OCI-LY7 (cell line): ENCODE measurements at regions not wholly inside any gene's neighbourhood (a gene's known extent, or its start where the extent isn't known, plus 50 kb on each side); places are given as distances from the start of the nearest gene placed in this dataset.
A peak's percentile ranks its signal among the peaks of the same experiment; 100 is the strongest.

Source experiments
- BruUV-seq: library from RNA; stranded (reverse); fragments of 400-500 nt; replicated peaks from 2 replicates; lab custom pipeline; 2021; lab: Mats Ljungman, UMichigan
- CTCF ChIA-PET: fragments of 300-600 bp; sonication (Branson Sonifier 250); formaldehyde crosslinking; loops from one replicate; lab custom pipeline; 2022; ENCODE audit warnings: antibody characterized with exemption; ENCODE audit not compliant: unreplicated experiment; lab: Charles Lee
- POLR2A ChIA-PET: fragments of 300-600 bp; sonication (Branson Sonifier 250); formaldehyde crosslinking; loops from one replicate; lab custom pipeline; 2022; ENCODE audit warnings: antibody characterized with exemption; lab: Charles Lee
- DNase-seq: peaks from one replicate; pipeline ENCODE4 v3.0.0-alpha.2; 2015; ENCODE audit warnings: low spot score
- H2AFZ ChIP-seq: fragments of 200-600 bp; sonication (generic), shearing (Covaris generic); 2 replicates; pipeline ENCODE4 v1.6.1; 2014; ENCODE audit warnings: mild to moderate bottlenecking, antibody characterized with exemption, low read length, moderate library complexity
- H3K27ac ChIP-seq: fragments of 200-600 bp; sonication (generic); 2 replicates; pipeline ENCODE4 v1.5.1; 2014; ENCODE audit warnings: mixed run types, low read depth, mild to moderate bottlenecking, moderate library complexity, low read length, inconsistent platforms; ENCODE audit not compliant: poor library complexity, severe bottlenecking
- H3K36me3 ChIP-seq: fragments of 200-600 bp; sonication (generic); 2 replicates; pipeline ENCODE4 v1.6.1; 2014; ENCODE audit warnings: mild to moderate bottlenecking, antibody characterized with exemption, low read length, moderate library complexity, mixed read lengths; ENCODE audit not compliant: insufficient read depth
- H3K4me1 ChIP-seq: fragments of 200-600 bp; sonication (generic); 2 replicates; pipeline ENCODE4 v1.5.1; 2014; ENCODE audit warnings: mild to moderate bottlenecking, low read length; ENCODE audit not compliant: insufficient read depth, poor library complexity, severe bottlenecking
- H3K4me2 ChIP-seq: fragments of 200-600 bp; sonication (generic); 2 replicates; pipeline ENCODE4 v1.6.1; 2014; ENCODE audit warnings: mild to moderate bottlenecking, low read length
- H3K4me3 ChIP-seq: fragments of 200-600 bp; sonication (generic); 2 replicates; pipeline ENCODE4 v1.5.1; 2014; ENCODE audit warnings: mild to moderate bottlenecking, low read depth, low read length; ENCODE audit not compliant: poor library complexity, severe bottlenecking
- H3K79me2 ChIP-seq: fragments of 200-600 bp; sonication (generic); 2 replicates; pipeline ENCODE4 v1.6.1; 2016; ENCODE audit warnings: low read depth, mild to moderate bottlenecking, low read length, moderate library complexity, mixed read lengths; ENCODE audit not compliant: insufficient read depth
- H3K9me2 ChIP-seq: fragments of 200-600 bp; sonication (generic); 2 replicates; pipeline ENCODE4 v1.6.1; 2016; ENCODE audit warnings: mild to moderate bottlenecking, low read length, mixed read lengths; ENCODE audit not compliant: insufficient read depth
- H3K9me3 ChIP-seq: fragments of 200-600 bp; sonication (generic); 2 replicates; pipeline ENCODE4 v1.6.1; 2014; ENCODE audit warnings: mild to moderate bottlenecking, mixed run types, low read length, mixed read lengths
- H4K20me1 ChIP-seq: fragments of 200-600 bp; sonication (generic); 2 replicates; pipeline ENCODE4 v1.6.1; 2014; ENCODE audit warnings: mild to moderate bottlenecking, antibody characterized with exemption, low read length, moderate library complexity, mixed read lengths; ENCODE audit not compliant: insufficient read depth
- EZH2phosphoT487 ChIP-seq: fragments of 200-600 bp; sonication (generic); IDR thresholded peaks from 2 replicates; pipeline ENCODE4 v1.6.1; 2018; ENCODE audit warnings: low read depth, borderline replicate concordance, mild to moderate bottlenecking, mixed run types, antibody characterized with exemption, low read length, moderate library complexity, mixed read lengths
- intact Hi-C: fragments of 100-400 bp; cut with micrococcal nuclease; formaldehyde crosslinking; loops from one replicate; pipeline ENCODE4 v1.10.0; 2022; ENCODE audit not compliant: unreplicated experiment
- TF ChIP-seq, protein P1 (sequence below): fragments of 200-600 bp; sonication (generic); conservative IDR thresholded peaks from 2 replicates; pipeline ENCODE4 v1.5.1; 2014; ENCODE audit warnings: mild to moderate bottlenecking, antibody characterized with exemption, low read length, moderate library complexity, mixed read lengths

DNA sequence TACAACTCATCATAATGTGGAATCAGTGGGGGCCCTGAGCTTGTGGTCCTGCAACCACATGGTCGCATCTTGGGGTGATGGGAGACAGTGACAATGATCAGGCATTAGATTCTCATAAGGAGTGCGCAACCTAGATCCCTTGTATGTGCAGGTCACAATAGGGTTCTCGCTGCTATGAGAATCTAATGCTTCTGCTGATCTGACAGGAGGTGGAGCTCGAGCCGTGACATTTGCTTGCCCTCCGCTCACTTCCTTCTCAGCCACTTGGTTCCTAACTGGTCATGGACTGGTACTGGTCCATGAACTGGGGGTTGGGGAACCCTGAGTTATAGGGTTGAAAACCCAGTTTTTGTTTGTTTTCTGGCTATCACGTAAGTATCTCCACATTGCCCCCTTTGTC lies 1290.9 kb upstream of the ATXN8OS start:
- CTCF ChIA-PET, result no interaction called here
- no peak overlapping the region for H2AFZ ChIP-seq

DNA sequence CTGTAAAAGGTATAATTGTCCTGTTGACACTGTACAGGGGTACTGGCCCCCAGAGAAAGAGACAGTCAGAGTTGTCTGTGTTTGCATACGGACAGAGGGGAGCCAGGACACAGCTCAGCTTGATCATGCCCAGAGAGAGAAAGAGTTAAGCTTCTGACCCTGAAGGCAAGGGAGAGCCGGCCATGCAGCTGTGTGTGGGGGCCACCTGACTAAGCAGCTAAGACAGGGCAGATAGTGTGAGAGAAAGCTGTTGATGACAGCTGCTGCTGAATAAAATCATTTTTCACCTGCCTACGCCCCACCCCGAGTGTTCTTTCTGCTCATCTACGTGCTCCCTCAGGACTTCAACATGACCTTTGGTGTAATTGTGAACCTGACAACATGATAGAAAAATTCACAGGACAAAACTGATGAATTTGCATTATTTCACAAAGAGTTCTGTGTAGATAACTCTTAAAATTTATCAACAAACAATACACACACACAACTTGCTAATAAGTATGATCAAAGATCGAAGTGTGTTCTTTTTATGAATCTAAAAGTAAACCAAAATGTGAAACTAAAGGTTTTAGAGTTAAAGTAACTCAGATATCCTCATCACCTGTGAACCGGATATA lies 1294.3 kb upstream of the ATXN8OS start:
- intact Hi-C loops, result no loop called here
- no peak overlapping the region for H3K27ac ChIP-seq
- no peaks in the 10 kb centered on the region for H3K4me1 ChIP-seq
- H3K4me2 ChIP-seq, result no peak overlapping the region
- ChIA-PET POLR2A (interaction anchor here (0.6 kb wide), 1 partner anchor 509 kb away, joined by 3 read pairs; no protein-coding TSS in a partner anchor), CTCF (no interaction called here)
- no peak overlapping the region for H2AFZ ChIP-seq
- H3K4me3 ChIP-seq, result no peak overlapping the region
- no peaks in the 10 kb centered on the region for H4K20me1 ChIP-seq
- no peak for TF ChIP-seq EZH2phosphoT487
- TF ChIP-seq, protein P1, sequence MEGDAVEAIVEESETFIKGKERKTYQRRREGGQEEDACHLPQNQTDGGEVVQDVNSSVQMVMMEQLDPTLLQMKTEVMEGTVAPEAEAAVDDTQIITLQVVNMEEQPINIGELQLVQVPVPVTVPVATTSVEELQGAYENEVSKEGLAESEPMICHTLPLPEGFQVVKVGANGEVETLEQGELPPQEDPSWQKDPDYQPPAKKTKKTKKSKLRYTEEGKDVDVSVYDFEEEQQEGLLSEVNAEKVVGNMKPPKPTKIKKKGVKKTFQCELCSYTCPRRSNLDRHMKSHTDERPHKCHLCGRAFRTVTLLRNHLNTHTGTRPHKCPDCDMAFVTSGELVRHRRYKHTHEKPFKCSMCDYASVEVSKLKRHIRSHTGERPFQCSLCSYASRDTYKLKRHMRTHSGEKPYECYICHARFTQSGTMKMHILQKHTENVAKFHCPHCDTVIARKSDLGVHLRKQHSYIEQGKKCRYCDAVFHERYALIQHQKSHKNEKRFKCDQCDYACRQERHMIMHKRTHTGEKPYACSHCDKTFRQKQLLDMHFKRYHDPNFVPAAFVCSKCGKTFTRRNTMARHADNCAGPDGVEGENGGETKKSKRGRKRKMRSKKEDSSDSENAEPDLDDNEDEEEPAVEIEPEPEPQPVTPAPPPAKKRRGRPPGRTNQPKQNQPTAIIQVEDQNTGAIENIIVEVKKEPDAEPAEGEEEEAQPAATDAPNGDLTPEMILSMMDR, result no peak
- BruUV-seq, result no TSS peak
- DNase-seq, result no peak
- no peaks in the 10 kb centered on the region for H3K79me2 ChIP-seq
- no peaks in the 10 kb centered on the region for H3K9me2 ChIP-seq
- no peaks in the 10 kb centered on the region for H3K9me3 ChIP-seq
- no peaks in the 10 kb centered on the region for H3K36me3 ChIP-seq

More for the DNA sequence above, 1290.9 kb upstream of the ATXN8OS start:
- H4K20me1 ChIP-seq, result no peaks in the 10 kb centered on the region
- no peak overlapping the region for H3K27ac ChIP-seq
- no peak for DNase-seq
- H3K4me1 ChIP-seq, result no peaks in the 10 kb centered on the region
- POLR2A ChIA-PET, result no interaction called here
- H3K9me3 ChIP-seq, result no peaks in the 10 kb centered on the region
- no peak overlapping the region for H3K4me2 ChIP-seq
- no peaks in the 10 kb centered on the region for H3K36me3 ChIP-seq
- BruUV-seq, result no TSS peak
- H3K79me2 ChIP-seq, result no peaks in the 10 kb centered on the region
- H3K4me3 ChIP-seq, result no peak overlapping the region
- intact Hi-C loops, result no loop called here
- TF ChIP-seq, protein P1, result no peak
- no peak for TF ChIP-seq EZH2phosphoT487
- H3K9me2 ChIP-seq, result no peaks in the 10 kb centered on the region

DNA sequence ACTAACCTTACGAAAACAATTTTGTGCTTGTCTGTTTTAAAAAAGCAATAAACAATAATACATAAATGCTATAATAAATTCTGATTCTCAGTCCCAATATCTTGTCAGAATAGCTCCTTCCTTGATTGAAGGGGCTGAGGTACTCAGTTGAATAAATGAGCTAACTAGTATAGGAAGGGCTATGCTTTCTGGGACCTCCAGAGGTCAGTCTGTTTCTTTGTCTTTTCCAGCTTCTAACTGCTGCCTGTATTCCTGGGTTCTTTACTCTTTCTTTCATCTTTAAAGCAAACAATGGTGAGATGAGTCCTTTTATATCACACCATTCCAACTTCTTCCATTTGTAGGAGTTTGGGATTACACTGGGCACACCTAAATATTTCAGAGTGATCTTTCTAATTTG lies 1297.0 kb upstream of the ATXN8OS start:
- no peaks in the 10 kb centered on the region for H3K79me2 ChIP-seq
- no peak for TF ChIP-seq EZH2phosphoT487
- TF ChIP-seq, protein P1, result 0 out of 2 replicates have a peak, but pooled peaks have one; percentile 23
- no peaks in the 10 kb centered on the region for H3K9me3 ChIP-seq
- no peaks in the 10 kb centered on the region for H3K9me2 ChIP-seq
- no TSS peak for BruUV-seq
- no peak overlapping the region for H3K4me3 ChIP-seq
- no peak overlapping the region for H2AFZ ChIP-seq
- POLR2A ChIA-PET, result no interaction called here
- H3K27ac ChIP-seq, result no peak overlapping the region
- H3K4me1 ChIP-seq, result no peaks in the 10 kb centered on the region
- no peaks in the 10 kb centered on the region for H4K20me1 ChIP-seq
- no peaks in the 10 kb centered on the region for H3K36me3 ChIP-seq
- H3K4me2 ChIP-seq, result no peak overlapping the region
- CTCF ChIA-PET, result no interaction called here
- intact Hi-C loops, result no loop called here
- DNase-seq, result no peak
